ENCODE measurements at regions not wholly inside any gene's neighbourhood (a gene's known extent, or its start where the extent isn't known, plus 50 kb on each side); places are given as distances from the start of the nearest gene placed in this dataset.

- TF ChIP-seq CTCF (IDR thresholded peaks at IDR 0.05; ENCODE audit: low read depth, low read length, missing input control) (no peak), ATF3 (IDR thresholded peaks at IDR 0.05) (no peak), SP1 (IDR thresholded peaks at IDR 0.05) (no peak), FOXA1 (IDR thresholded peaks at IDR 0.05) (no peak), JUND (IDR thresholded peaks at IDR 0.05) (no peak), RAD21 (IDR thresholded peaks at IDR 0.05) (no peak), TAF1 (conservative IDR thresholded peaks at IDR 0.05) (no peak), EGR1 (IDR thresholded peaks at IDR 0.05; ENCODE audit: low read depth in 2 of 2) (no peak), GABPA (IDR thresholded peaks at IDR 0.05 in 1 of 2, conservative IDR thresholded peaks at IDR 0.05 in 1 of 2) (no peak), RXRA (IDR thresholded peaks at IDR 0.05) (no peak)
- TF ChIP-seq, protein P1, sequence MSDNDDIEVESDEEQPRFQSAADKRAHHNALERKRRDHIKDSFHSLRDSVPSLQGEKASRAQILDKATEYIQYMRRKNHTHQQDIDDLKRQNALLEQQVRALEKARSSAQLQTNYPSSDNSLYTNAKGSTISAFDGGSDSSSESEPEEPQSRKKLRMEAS (IDR thresholded peaks at IDR 0.05): no peak
- TF ChIP-seq, protein P2, sequence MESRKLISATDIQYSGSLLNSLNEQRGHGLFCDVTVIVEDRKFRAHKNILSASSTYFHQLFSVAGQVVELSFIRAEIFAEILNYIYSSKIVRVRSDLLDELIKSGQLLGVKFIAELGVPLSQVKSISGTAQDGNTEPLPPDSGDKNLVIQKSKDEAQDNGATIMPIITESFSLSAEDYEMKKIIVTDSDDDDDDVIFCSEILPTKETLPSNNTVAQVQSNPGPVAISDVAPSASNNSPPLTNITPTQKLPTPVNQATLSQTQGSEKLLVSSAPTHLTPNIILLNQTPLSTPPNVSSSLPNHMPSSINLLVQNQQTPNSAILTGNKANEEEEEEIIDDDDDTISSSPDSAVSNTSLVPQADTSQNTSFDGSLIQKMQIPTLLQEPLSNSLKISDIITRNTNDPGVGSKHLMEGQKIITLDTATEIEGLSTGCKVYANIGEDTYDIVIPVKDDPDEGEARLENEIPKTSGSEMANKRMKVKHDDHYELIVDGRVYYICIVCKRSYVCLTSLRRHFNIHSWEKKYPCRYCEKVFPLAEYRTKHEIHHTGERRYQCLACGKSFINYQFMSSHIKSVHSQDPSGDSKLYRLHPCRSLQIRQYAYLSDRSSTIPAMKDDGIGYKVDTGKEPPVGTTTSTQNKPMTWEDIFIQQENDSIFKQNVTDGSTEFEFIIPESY (IDR thresholded peaks at IDR 0.05): no peak
- TF ChIP-seq, protein P3, sequence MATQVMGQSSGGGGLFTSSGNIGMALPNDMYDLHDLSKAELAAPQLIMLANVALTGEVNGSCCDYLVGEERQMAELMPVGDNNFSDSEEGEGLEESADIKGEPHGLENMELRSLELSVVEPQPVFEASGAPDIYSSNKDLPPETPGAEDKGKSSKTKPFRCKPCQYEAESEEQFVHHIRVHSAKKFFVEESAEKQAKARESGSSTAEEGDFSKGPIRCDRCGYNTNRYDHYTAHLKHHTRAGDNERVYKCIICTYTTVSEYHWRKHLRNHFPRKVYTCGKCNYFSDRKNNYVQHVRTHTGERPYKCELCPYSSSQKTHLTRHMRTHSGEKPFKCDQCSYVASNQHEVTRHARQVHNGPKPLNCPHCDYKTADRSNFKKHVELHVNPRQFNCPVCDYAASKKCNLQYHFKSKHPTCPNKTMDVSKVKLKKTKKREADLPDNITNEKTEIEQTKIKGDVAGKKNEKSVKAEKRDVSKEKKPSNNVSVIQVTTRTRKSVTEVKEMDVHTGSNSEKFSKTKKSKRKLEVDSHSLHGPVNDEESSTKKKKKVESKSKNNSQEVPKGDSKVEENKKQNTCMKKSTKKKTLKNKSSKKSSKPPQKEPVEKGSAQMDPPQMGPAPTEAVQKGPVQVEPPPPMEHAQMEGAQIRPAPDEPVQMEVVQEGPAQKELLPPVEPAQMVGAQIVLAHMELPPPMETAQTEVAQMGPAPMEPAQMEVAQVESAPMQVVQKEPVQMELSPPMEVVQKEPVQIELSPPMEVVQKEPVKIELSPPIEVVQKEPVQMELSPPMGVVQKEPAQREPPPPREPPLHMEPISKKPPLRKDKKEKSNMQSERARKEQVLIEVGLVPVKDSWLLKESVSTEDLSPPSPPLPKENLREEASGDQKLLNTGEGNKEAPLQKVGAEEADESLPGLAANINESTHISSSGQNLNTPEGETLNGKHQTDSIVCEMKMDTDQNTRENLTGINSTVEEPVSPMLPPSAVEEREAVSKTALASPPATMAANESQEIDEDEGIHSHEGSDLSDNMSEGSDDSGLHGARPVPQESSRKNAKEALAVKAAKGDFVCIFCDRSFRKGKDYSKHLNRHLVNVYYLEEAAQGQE (IDR thresholded peaks at IDR 0.05): no peak
Measured at GRCh38 chr13:47433461-47434005, 536.7 kb upstream of the HTR2A start.
